Mesendoderm (in vitro differentiated cells): ENCODE measurements at regions not wholly inside any gene's neighbourhood (a gene's known extent, or its start where the extent isn't known, plus 50 kb on each side); places are given as distances from the start of the nearest gene placed in this dataset.

ENCODE experiments used
- DNase-seq: peaks from one replicate; pipeline ENCODE4 v3.0.0; 2013
- H2AK5ac ChIP-seq: 2 replicates; pipeline ENCODE4 v1.6.1; 2013; ENCODE audit warnings: low read length, inconsistent platforms
- H2BK120ac ChIP-seq: 2 replicates; pipeline ENCODE4 v1.6.1; 2013; ENCODE audit warnings: low read depth, mild to moderate bottlenecking, low read length, moderate library complexity, mixed read lengths
- H2BK15ac ChIP-seq: replicated peaks from 2 replicates; pipeline ENCODE4 v1.6.1; 2013; ENCODE audit warnings: low read depth, mild to moderate bottlenecking, moderate library complexity
- H2BK5ac ChIP-seq: 2 replicates; pipeline ENCODE4 v1.6.1; 2013; ENCODE audit warnings: low read length, inconsistent platforms
- H3K18ac ChIP-seq: 2 replicates; pipeline ENCODE4 v1.6.1; 2013; ENCODE audit warnings: mild to moderate bottlenecking, low read length, mixed read lengths
- H3K23ac ChIP-seq: one replicate; pipeline ENCODE4 v1.6.1; 2013; ENCODE audit warnings: low read length
- H3K27ac ChIP-seq: 2 replicates; pipeline ENCODE4 v1.5.1; 2013; ENCODE audit warnings: low read depth, mild to moderate bottlenecking, inconsistent platforms, low read length, moderate library complexity
- H3K27me3 ChIP-seq: 2 replicates; pipeline ENCODE4 v1.6.1; 2013; ENCODE audit warnings: low read length, control low read depth, mild to moderate bottlenecking, inconsistent platforms; ENCODE audit not compliant: insufficient read depth, poor library complexity
- H3K36me3 ChIP-seq: 2 replicates; pipeline ENCODE4 v1.6.1; 2013; ENCODE audit warnings: low read length, inconsistent platforms; ENCODE audit not compliant: control insufficient read depth, insufficient read depth
- H3K4ac ChIP-seq: one replicate; pipeline ENCODE4 v1.6.1; 2013; ENCODE audit warnings: low read depth, mild to moderate bottlenecking, low read length, moderate library complexity
- H3K4me1 ChIP-seq: 2 replicates; pipeline ENCODE4 v1.6.1; 2013; ENCODE audit warnings: low read depth, low read length, inconsistent platforms; ENCODE audit not compliant: control insufficient read depth
- H3K4me2 ChIP-seq: 2 replicates; pipeline ENCODE4 v1.6.1; 2013; ENCODE audit warnings: low read length
- H3K4me3 ChIP-seq: 2 replicates; pipeline ENCODE4 v1.5.1; 2013; ENCODE audit warnings: mild to moderate bottlenecking, low read length
- H3K56ac ChIP-seq: one replicate; pipeline ENCODE4 v1.6.1; 2013; ENCODE audit warnings: low read length
- H3K79me1 ChIP-seq: 2 replicates; pipeline ENCODE4 v1.6.1; 2013; ENCODE audit warnings: low read length, inconsistent platforms
- H3K79me2 ChIP-seq: 2 replicates; pipeline ENCODE4 v1.6.1; 2013; ENCODE audit warnings: mild to moderate bottlenecking, low read length; ENCODE audit not compliant: control insufficient read depth, insufficient read depth
- H3K9ac ChIP-seq: 2 replicates; pipeline ENCODE4 v1.6.1; 2013; ENCODE audit warnings: low read length, inconsistent platforms
- H4K5ac ChIP-seq: one replicate; pipeline ENCODE4 v1.6.1; 2013; ENCODE audit warnings: low read length
- H4K8ac ChIP-seq: one replicate; pipeline ENCODE4 v1.6.1; 2013; ENCODE audit warnings: low read depth, mild to moderate bottlenecking, control low read depth, low read length, moderate library complexity
- WGBS: extraction: QIAGEN DNeasy Blood & Tissue Kit; methylation state at CpG from one replicate; pipeline ENCODE4 v1.1.7; 2013; ENCODE audit warnings: low lambda C conversion rate, missing lambda C conversion rate; ENCODE audit not compliant: insufficient coverage; ENCODE audit errors: extremely low coverage; 5-methylcytosine and 5-hydroxymethylcytosine counted together

DNA sequence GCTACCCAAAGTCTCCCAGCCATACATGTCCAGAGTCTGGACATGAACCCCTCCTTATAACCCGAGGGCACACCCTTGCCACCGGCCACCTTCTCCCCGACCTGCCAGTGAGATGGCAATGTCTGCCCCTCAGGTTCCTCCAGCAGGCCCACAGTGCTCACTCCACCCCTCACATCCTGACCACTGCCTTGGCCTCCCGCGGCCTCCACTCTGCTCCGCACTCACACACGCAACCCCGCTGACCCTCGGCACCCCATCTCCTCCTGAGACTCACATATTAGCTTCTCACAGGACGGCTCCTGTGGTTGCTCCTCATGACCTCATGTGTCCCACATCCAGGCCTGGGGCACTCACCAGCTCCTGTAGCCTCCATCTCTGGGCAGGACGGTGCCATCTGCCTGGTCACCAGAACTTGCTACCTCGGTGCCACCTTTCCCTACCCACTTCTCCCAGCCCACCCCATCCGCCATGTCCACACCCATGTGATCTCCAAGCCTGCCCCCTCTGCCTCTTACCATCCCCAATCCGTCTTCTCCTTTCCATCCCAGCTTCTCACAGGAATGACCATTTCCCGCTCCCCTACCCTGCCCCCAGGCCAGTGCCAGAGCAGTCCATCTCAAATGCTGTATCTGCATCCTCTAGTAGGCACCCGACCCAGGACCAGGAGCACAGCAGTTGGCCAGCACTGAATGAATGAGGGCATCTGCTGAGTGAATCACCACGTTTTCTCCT, 198.6 kb upstream of the DIO3 start:
- no peak overlapping the region for H3K4me3 ChIP-seq
- H3K9ac ChIP-seq = no peak overlapping the region
- H3K4ac ChIP-seq = no peak overlapping the region
- no peak overlapping the region for H2BK5ac ChIP-seq
- no peak overlapping the region for H4K8ac ChIP-seq
- no peak overlapping the region for H2BK120ac ChIP-seq
- no peaks in the 10 kb centered on the region for H3K79me1 ChIP-seq
- no peaks in the 10 kb centered on the region for H3K36me3 ChIP-seq
- no peak overlapping the region for H2BK15ac ChIP-seq
- H3K27ac ChIP-seq = no peak overlapping the region
- H3K18ac ChIP-seq = no peak overlapping the region
- H2AK5ac ChIP-seq = no peak overlapping the region
- no peaks in the 10 kb centered on the region for H3K27me3 ChIP-seq
- WGBS = no CpG with 5 or more reads among the region's 17 CpGs
- peaks cover 5% of the 10 kb centered on the region for H3K4me1 ChIP-seq
- no peak for DNase-seq
- no peak overlapping the region for H4K5ac ChIP-seq
- H3K4me2 ChIP-seq = no peak overlapping the region
- no peak overlapping the region for H3K23ac ChIP-seq
- no peaks in the 10 kb centered on the region for H3K79me2 ChIP-seq
- no peak overlapping the region for H3K56ac ChIP-seq

DNA sequence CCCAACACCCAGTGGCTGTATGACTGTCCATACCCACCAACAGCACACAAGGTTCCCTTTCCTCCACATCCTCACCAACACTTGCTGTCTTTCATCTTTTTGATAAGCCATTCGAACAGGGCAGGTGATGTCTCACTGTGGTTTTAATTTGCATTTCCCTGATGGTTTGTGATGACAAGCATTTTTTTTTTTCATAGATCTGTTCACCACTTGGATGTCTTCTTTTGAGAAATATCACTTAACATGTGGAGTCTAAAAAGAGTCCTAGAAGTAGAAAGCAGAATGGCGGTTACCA, 198.1 kb upstream of the DIO3 start:
- no peaks in the 10 kb centered on the region for H3K27me3 ChIP-seq
- DNase-seq = no peak
- H3K4me3 ChIP-seq = no peak overlapping the region
- H4K5ac ChIP-seq = no peak overlapping the region
- no peak overlapping the region for H2BK15ac ChIP-seq
- H3K9ac ChIP-seq = no peak overlapping the region
- no peak overlapping the region for H3K4ac ChIP-seq
- no peak overlapping the region for H2AK5ac ChIP-seq
- WGBS = no CpG with 5 or more reads among the region's 2 CpGs
- no peak overlapping the region for H2BK120ac ChIP-seq
- peaks cover 5% of the 10 kb centered on the region for H3K4me1 ChIP-seq
- H3K79me1 ChIP-seq = no peaks in the 10 kb centered on the region
- no peak overlapping the region for H3K4me2 ChIP-seq
- no peak overlapping the region for H2BK5ac ChIP-seq
- no peak overlapping the region for H3K27ac ChIP-seq
- H4K8ac ChIP-seq = no peak overlapping the region
- H3K18ac ChIP-seq = no peak overlapping the region
- no peaks in the 10 kb centered on the region for H3K79me2 ChIP-seq
- H3K36me3 ChIP-seq = no peaks in the 10 kb centered on the region
- H3K23ac ChIP-seq = no peak overlapping the region
- no peak overlapping the region for H3K56ac ChIP-seq

DNA sequence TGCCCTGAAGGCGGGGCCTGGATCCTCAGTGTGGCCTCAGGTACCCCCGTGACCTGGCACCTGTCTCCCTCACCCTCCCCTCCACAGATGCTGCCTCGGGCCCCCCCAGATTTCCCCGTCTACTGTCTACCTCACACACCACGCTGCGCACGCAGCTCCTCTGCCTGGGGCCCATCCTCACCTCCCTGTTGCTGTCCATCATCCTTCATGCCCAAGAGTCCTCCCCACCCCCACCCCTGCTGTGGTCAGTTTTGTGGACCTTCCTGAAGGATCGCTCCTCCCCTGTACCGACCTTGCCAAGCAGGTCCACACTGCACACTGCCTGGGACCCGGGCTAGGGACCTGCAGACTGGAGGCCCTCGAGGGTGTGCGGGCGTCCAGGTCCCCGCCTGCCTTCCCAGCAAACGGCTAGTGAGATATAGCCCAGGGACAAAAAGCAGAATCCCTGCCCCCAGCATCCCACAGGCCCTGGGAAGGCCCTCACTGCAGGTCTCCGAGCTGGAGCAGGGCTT, 197.4 kb upstream of the DIO3 start:
- H2BK5ac ChIP-seq = no peak overlapping the region
- H3K79me2 ChIP-seq = no peaks in the 10 kb centered on the region
- no peaks in the 10 kb centered on the region for H3K27me3 ChIP-seq
- H4K5ac ChIP-seq = no peak overlapping the region
- H2BK15ac ChIP-seq = no peak overlapping the region
- H3K4me3 ChIP-seq = no peak overlapping the region
- H3K56ac ChIP-seq = peak overlapping the region; percentile 26
- H3K27ac ChIP-seq = no peak overlapping the region
- H3K4ac ChIP-seq = no peak overlapping the region
- H3K9ac ChIP-seq = no peak overlapping the region
- H3K23ac ChIP-seq = no peak overlapping the region
- H2AK5ac ChIP-seq = no peak overlapping the region
- H3K4me2 ChIP-seq = no peak overlapping the region
- H4K8ac ChIP-seq = no peak overlapping the region
- H3K79me1 ChIP-seq = no peaks in the 10 kb centered on the region
- no peak for DNase-seq
- H3K36me3 ChIP-seq = no peaks in the 10 kb centered on the region
- no CpG with 5 or more reads among the region's 16 CpGs for WGBS
- no peak overlapping the region for H2BK120ac ChIP-seq
- H3K18ac ChIP-seq = no peak overlapping the region
- peaks cover 5% of the 10 kb centered on the region for H3K4me1 ChIP-seq

DNA sequence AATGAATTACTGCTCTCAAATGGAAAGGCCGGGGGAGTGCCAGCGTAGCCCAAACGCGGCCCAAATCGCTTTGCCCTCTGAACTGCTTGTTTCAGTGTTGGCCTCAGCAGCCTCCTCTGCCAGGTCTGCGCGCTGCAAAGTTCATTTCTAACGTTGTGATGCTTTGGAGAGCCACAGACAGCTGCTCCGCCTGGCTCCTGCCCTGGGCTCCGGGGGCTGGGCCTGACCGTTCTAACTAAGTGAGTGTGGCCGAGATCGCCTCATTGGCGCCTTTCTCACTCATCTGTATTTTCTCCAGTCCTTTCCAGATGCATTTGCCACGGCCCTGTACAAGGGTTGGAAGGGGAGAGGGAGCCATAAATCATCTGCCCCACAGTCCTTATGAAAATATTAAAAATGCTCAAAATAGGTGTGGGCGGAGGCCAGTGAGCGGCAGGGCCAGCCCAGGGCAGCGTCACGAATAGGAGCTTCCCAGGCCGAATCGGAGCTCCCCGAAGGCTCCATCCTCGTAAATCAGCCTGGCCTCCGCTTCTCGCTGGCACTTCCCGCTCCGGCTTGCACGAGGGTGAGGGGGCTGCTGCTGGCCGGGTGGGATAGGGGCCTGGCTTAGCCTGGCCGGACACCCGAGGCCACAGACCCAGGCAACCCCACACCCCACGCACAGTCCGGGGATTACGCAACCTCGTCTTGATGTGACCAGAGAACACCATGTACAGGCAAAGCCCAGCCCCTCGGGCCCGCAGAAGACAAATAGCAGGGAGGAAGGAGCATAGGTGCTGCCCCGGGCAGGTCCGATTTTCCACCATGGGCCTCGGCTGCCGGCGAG, 196.6 kb upstream of the DIO3 start:
- Histone ChIP-seq H3K23ac (peak overlapping the region; percentile 94), H3K27me3 (no peaks in the 10 kb centered on the region), H3K9ac (no peak overlapping the region), H3K79me2 (no peaks in the 10 kb centered on the region), H3K36me3 (no peaks in the 10 kb centered on the region), H3K4me2 (no peak overlapping the region), H2BK120ac (no peak overlapping the region), H2AK5ac (no peak overlapping the region), H3K4me1 (peaks cover 4% of the 10 kb centered on the region), H3K4me3 (no peak overlapping the region), H3K56ac (no peak overlapping the region), H3K79me1 (no peaks in the 10 kb centered on the region), H3K27ac (no peak overlapping the region), H4K8ac (no peak overlapping the region), H3K18ac (no peak overlapping the region), H3K4ac (no peak overlapping the region), H2BK5ac (no peak overlapping the region), H4K5ac (no peak overlapping the region), H2BK15ac (no peak overlapping the region)
- DNase-seq = no peak
- WGBS = no CpG with 5 or more reads among the region's 42 CpGs

DNA sequence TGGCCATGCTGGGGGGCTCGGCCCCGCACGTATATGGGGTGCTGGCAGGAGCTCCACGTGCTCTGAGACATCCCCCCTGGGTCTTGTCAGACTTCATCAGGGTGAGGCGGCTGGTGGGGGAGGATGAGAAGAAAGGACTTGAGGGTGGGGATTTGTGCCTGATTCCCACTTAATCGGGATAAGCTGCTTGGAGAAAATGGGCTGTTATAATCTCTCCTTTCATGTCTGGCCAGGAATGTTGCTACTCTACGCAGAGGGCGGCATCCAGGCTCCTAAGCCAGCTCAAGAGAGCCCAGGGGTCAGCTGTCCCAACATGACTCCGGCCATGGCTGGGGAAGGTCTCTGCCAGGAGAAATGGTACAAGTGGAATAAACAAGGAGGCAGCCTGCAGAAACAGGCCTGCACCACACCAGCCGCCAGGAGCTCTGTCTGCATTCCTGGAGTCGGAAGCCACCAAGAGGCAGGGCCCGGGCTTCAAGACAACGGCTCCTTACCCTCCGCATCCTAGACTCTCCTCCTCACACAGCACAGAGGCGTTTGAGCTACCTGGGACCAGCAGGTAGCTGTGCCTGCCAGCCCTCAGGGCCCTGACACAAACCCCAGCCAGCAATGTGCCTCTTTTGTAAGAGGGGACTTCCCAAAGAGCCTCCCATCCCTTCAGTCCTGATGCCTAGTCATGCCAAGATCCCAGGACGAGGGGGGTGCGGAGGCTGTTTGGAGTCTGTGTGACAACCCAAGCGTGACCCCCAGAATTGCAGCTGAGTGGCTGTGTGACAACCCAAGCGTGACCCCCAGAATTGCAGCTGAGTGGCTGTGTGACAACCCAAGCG, 195.8 kb upstream of the DIO3 start:
- no CpG with 5 or more reads among the region's 20 CpGs for WGBS
- no peak overlapping the region for H3K9ac ChIP-seq
- no peak overlapping the region for H2BK120ac ChIP-seq
- no peak overlapping the region for H3K23ac ChIP-seq
- H3K36me3 ChIP-seq = no peaks in the 10 kb centered on the region
- no peak overlapping the region for H3K56ac ChIP-seq
- no peak overlapping the region for H3K4me2 ChIP-seq
- H4K8ac ChIP-seq = no peak overlapping the region
- no peak overlapping the region for H3K18ac ChIP-seq
- H2BK15ac ChIP-seq = no peak overlapping the region
- no peak overlapping the region for H3K4ac ChIP-seq
- no peaks in the 10 kb centered on the region for H3K79me2 ChIP-seq
- no peak overlapping the region for H4K5ac ChIP-seq
- DNase-seq = peak; percentile 44
- no peak overlapping the region for H2AK5ac ChIP-seq
- H2BK5ac ChIP-seq = no peak overlapping the region
- H3K4me3 ChIP-seq = no peak overlapping the region
- no peaks in the 10 kb centered on the region for H3K79me1 ChIP-seq
- H3K27ac ChIP-seq = no peak overlapping the region
- H3K27me3 ChIP-seq = no peaks in the 10 kb centered on the region
- peaks cover 3% of the 10 kb centered on the region for H3K4me1 ChIP-seq
